NCI-H2107 treated with DMSO at 0.1 percent for 48 hours (cell line): ENCODE measurements at regions not wholly inside any gene's neighbourhood (a gene's known extent, or its start where the extent isn't known, plus 50 kb on each side); places are given as distances from the start of the nearest gene placed in this dataset.

Source experiments
- DNase-seq: peaks from one replicate; lab custom pipeline; 2025; ENCODE audit not compliant: unreplicated experiment; lab: John Stamatoyannopoulos, UW

DNA sequence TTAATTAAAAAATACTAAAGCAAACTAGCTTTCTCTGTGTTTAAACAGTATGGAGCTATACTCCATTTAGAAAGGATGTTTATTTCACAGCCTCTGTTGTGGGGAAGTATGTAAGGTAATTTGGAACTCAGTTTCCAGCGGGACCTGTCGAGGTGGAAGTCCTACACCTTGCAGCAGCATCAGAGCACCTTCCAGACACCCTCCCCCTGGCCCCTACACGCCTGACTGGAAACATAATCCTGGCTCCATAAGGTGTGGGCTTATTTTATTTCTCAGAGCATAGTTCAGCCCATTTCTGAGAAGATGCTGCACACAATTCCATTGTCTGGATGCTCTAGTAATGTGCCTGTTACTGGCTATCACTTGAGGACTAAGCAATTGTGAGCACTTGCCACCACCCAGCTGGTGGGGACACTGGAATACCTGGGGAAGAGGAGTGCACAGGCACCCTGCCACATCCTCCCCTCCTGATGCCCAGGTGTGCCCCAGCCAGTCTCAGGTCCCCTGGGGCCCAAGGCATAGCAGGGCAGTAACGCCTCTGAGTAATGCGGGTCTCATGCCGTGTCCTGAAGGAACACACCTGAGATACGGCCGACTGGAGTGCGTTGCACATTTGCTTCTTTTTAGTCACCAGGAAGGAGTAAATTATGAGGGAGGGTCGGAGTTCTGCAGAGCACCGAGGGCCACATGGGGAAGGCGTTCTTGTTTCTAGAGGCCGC lies 556.5 kb downstream of the QKI start:
- no peak for DNase-seq

- DNase-seq: no peak
These were observed 551.2 kb downstream of the QKI start for GRCh38 chr6:163965426-163966348.

- DNase-seq: no peak
These were observed 550.3 kb downstream of the QKI start for GRCh38 chr6:163964789-163965188.

- no peak for DNase-seq
These were observed 548.9 kb downstream of the QKI start for GRCh38 chr6:163963205-163964120.

DNA sequence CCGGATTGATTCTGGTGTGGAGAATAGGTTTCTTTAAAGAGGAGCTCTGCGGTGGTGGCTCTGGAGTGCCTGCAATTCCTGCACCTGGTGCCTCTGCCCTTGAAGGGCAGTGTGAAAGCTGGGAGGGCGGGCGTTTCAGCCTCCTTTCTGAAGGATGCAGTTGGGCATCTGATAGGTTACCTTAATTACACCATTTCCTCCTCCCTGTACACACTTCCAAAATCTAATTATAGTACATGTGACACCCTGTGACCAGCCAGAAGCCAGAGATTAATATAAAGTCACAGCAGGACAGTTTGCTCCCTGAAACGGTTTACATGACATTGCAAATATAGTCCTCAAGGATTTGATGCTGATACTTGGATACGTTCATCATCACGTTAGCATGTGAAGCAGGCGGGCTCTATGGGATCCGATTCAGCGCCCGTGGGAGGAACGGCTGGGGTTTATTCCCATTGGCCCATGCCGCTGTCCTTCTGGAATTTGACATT lies 548.2 kb downstream of the QKI start:
- DNase-seq: peak; percentile 30

DNA sequence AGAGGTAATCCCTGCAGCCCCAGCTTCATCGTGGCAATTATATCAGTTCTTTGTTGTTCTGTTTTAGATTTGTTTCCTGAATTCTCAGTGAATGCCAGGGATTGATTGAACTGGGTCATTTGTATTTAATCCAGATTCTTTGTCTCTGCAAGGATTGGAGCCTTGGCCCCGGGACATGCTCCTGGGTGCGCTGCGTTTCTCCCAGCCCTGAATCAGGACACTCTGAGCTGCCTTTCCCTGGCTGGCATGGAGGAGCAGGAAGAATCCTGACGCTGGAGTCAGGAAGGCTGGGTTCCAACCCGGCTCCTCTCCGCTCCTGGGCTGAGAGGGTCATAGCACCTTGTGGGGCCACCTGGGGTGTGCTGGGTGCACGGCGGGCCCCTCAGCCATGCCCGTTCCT lies 545.6 kb downstream of the QKI start:
- no peak for DNase-seq

DNA sequence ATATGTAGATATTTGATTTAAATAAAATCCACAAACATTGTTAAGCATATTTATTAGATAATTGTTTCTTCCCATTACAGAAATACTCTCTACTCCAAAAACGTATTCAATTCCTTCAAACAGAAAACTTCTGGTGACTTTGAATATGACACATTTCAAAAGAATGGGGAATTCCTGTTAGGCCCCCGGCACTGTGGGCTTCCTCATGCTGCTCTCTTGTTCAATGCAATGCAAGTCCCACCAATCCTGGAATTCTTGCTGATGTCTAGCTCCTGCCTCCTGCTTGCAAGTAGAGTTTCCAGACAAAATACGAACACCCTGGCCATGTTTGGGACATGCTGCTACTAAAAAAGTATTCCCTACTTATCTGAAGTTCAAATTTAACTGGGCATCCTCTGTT lies 544.1 kb downstream of the QKI start:
- no peak for DNase-seq

DNA sequence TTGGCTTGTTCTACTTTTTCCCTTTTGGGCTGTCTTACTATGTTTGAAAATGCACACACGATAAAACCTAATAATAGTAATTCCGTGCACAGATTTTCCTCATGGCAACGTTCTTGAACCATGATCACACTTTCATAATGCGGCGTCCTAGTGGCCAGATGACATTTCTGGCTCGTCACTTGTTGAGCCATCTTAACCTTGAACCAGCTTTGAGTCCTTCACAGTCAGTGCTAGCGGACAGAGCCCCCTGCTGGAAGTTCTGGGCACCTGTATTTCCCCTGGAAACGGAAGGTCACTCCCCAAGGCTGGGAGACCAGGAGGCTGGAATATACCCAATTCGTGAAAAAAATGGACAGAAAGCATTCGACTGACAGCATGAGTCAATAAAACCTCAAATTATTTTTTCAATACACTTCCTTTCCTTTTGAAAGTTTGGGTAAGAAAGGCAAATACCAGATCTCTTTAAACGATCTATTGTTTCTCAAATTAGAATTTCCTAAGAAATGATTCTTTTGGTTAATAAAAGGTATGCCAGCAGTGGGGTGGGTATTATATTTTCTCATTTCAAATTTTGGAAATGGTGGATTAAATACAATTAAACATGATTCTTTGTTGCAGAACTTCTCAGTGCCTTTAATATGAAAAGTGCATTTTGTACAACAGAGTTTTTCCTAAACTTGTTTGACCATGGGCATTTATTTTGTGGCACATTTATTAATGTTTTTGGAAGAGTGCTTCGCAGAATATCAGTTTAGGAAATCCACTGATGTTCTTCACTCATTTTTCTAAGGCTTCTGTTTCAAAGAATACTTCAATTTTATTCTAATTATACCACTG lies 542.3 kb downstream of the QKI start:
- peak; percentile 10 for DNase-seq

DNA sequence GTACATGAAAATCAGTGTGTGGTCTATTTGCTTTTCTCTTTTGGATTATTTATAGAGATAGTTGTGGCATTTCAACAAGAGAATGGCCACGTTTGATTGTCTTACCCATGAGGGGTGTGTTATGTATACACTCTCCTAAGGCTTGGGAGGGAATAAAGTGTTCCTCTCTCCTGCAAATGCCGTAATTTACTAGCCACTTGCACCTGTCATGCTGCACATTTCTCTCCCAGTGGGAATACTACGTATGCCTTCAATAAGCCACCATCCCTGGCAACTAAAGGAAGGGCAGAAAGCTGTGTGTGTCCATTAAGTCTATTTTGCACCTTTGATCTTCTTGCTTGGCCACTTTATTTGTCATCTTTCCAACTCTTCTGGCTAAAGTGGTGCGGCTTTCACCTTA lies 541.2 kb downstream of the QKI start:
- peak; percentile 49 for DNase-seq

DNA sequence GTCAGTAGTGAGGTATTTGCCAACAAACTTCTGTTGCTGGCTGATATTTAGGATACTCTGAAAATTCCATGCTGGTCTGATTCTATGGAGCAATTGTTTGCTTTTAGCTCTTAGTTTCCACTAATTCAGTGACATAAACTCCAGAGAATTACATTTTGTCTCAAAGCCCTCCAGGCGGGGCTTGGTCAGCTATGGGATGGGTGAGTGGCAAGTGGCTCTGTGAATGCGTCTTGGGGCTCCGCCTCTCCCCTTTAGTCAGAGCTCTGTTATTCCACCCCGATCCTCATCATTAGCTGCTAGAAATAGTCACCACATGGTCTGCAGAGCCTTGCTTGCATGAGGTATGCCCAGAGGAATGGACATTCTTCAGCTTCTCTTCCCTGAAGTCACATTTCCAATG lies 540.6 kb downstream of the QKI start:
- no peak for DNase-seq

- DNase-seq: no peak
These were observed 539.7 kb downstream of the QKI start for GRCh38 chr6:163954088-163954775.

GRCh38 chr6:163952005-163952404 lies 537.5 kb downstream of the QKI start:
- no peak for DNase-seq

DNA sequence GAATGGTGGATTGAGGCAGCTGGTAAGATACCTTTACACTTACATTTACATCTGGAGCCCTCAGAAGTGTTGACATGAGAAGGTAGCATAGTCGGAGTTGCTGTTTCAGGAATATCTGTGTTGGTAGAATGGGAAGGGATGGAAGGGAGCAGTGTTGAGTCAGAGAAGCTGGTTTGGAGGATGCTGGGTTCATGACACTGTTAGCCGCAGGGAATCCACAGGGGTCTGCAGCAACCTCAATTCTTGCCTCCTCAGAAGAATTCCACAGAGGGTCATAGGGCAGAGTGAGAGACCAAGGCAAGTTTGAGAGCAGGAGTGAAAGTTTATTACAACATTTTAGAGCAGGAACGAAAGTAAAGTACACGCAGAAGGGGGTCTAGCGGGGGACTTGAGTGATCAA lies 536.8 kb downstream of the QKI start:
- DNase-seq: no peak

DNA sequence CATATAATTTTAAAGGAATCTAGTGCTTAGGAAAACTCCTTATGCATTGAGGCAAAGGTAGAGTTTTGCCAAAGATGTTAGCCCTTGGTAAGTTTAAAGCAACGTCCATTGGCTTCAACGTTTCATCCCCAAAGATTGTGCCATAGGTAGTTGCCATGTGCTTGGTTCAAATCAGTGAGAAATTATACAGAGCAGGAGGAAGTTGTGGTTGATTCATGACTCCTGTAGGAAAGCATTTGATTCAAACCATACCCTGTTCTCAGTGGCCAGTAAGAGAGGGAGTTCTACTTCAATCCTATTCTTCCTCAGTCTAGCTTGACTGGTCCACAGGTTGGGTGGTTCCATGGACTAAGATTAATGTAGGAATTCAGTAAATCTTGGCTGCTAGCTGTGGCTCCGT lies 535.6 kb downstream of the QKI start:
- no peak for DNase-seq

DNA sequence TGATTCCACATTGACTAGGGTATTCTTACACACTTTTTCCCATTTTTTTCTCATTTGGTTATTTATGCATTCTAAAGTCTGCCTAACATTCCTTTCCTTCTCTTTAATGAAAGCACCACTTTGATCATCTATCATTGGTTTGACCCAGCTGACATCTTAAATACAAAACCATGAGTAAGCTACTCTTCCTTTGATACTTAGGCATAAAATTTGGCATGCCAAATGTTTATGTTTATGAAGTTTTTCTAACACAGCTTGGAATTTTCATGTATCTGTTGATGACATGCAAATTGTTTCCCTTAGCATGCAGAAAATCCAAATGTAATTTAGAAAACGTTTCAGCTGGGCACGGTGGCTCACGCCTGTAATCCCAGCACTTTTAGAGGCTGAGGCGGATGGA lies 534.9 kb downstream of the QKI start:
- no peak for DNase-seq

GRCh38 chr6:163948250-163948649 lies 533.7 kb downstream of the QKI start:
- DNase-seq: no peak

DNA sequence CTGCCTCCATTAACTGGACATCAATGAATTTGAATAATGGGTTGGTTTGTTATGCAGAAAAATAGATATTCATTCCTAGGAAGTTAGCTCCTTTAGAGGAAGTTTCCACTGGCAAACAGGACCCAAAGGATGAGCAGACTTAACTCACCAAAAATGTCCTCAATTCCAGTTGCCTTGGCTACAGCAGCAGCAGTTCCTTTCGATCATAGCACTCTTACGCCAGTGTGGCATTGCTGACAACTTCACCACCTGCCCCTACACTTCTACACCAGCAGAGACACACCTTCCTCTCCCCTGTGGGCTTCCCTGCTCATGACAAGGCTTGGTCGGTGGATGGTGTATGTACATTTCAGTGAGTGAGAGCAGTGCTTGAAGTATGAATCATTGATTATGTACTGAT lies 532.8 kb downstream of the QKI start:
- no peak for DNase-seq

DNA sequence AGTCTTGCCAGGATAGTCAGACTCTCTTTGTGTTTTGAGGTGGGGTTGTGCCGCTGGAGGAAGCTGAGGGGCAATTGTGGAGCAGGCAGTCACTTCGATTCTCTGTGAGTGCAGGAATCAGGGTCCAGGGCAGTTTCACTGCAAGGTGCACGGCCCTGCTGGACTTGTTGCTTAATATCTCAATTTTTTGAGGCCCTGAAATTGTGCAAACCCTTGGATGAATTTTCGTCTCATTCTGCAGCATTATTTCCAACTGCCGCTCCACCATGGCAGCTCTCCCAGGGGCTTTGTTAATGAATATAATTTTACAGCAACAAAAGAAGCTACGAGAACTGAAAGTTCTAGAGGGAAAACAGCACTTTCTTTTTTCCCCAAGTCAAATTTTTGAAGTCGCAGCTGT lies 531.9 kb downstream of the QKI start:
- no peak for DNase-seq

DNA sequence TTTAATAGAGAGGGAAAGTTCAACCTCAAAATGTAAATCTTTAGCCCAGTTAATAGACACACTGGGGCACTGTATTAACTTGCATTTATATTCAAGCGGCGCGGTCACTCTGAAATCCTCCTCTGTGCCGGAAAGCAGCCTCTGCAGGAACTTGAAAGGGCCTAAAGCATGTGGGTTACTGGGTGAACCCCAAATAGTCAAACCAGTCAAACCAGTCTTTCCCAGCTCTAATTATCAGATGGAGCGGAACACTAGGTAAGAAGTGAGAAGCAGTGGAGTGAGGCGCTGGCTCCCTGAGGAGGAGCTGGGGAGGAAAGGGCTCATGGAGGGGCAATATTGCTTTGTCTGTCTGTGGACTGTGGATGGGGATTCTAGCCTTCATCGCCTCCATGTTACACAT lies 531.3 kb downstream of the QKI start:
- DNase-seq: no peak

DNA sequence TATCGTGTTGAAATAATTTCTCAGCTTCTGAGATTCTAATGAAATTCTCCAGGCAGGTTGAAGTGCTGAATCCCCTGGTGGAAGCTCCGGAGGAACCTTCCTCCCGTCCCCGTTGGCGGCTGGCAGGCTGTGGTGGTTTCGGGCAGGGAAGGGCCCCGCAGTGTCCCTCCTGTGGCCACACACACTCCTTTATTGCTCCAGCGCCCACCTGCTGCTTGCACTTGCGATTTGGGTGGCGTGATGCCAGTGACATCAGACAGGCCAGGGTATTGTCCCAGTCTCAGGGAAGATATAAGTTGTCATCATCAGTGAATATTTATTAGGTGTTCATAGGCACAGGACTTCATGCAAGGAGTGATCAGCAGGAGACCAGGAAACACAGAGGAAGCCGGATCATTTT lies 530.4 kb downstream of the QKI start:
- DNase-seq: no peak
